Keratinocyte (primary cell): ENCODE measurements at regions not wholly inside any gene's neighbourhood (a gene's known extent, or its start where the extent isn't known, plus 50 kb on each side); places are given as distances from the start of the nearest gene placed in this dataset.

ENCODE experiments used
- DNase-seq: peaks from one replicate; pipeline ENCODE4 v3.0.0-alpha.2; 2011; ENCODE audit warnings: low read depth, missing footprints, low spot score
- FAIRE-seq: peaks from 2 replicates; lab custom pipeline; 2011; peaks lifted over from hg19 to GRCh38; lab: Jason Lieb, UNC
- H2AFZ ChIP-seq: 2 replicates; pipeline ENCODE4 v1.6.0; 2012; ENCODE audit warnings: low read length, control low read depth, inconsistent platforms; ENCODE audit not compliant: control insufficient read depth
- H3K27ac ChIP-seq: 2 replicates; pipeline ENCODE4 v1.5.1; 2011; ENCODE audit warnings: low read length; ENCODE audit not compliant: control insufficient read depth, insufficient read depth
- H3K27me3 ChIP-seq: 3 replicates; pipeline ENCODE4 v1.6.0; 2011; ENCODE audit warnings: low read length; ENCODE audit not compliant: control insufficient read depth, insufficient read depth; ENCODE audit errors: extremely low read depth
- H3K36me3 ChIP-seq, 2 experiments: 2 replicates in 1 of 2; 3 replicates in 1 of 2; pipeline ENCODE4 v1.5.1; 2011; ENCODE audit warnings: low read length in 2 of 2, mild to moderate bottlenecking in 1 of 2; ENCODE audit not compliant: control insufficient read depth in 2 of 2, insufficient read depth in 2 of 2; ENCODE audit errors: extremely low read depth in 1 of 2
- H3K4me1 ChIP-seq: 3 replicates; pipeline ENCODE4 v1.5.1; 2011; ENCODE audit warnings: low read length; ENCODE audit not compliant: control insufficient read depth, insufficient read depth; ENCODE audit errors: extremely low read depth
- H3K4me2 ChIP-seq: 3 replicates; pipeline ENCODE4 v1.6.0; 2011; ENCODE audit warnings: low read depth, low read length; ENCODE audit not compliant: control insufficient read depth, insufficient read depth; ENCODE audit errors: extremely low read depth
- H3K4me3 ChIP-seq, 3 experiments: fragments of 200-600 bp in 1 of 3; sonication (generic) in 1 of 3; 2 replicates in 2 of 3; 3 replicates in 1 of 3; pipeline ENCODE4 v1.5.1; 2011 to 2016; ENCODE audit warnings: low read length in 3 of 3, mild to moderate bottlenecking in 3 of 3, control low read depth in 2 of 3, inconsistent platforms in 1 of 3, low read depth in 1 of 3, mixed read lengths in 1 of 3, mixed run types in 1 of 3, moderate library complexity in 1 of 3; ENCODE audit not compliant: control insufficient read depth in 2 of 3, insufficient read depth in 2 of 3; ENCODE audit errors: extremely low read depth in 1 of 3
- H3K79me2 ChIP-seq: 2 replicates; pipeline ENCODE4 v1.6.0; 2012; ENCODE audit warnings: low read length; ENCODE audit not compliant: control insufficient read depth, insufficient read depth
- H3K9ac ChIP-seq: 3 replicates; pipeline ENCODE4 v1.6.0; 2011; ENCODE audit warnings: low read length; ENCODE audit not compliant: control insufficient read depth, insufficient read depth; ENCODE audit errors: extremely low read depth
- H3K9me1 ChIP-seq: 3 replicates; pipeline ENCODE4 v1.6.0; 2011; ENCODE audit warnings: low read length; ENCODE audit not compliant: control insufficient read depth, insufficient read depth; ENCODE audit errors: extremely low read depth
- H3K9me3 ChIP-seq: 2 replicates; pipeline ENCODE4 v1.5.1; 2012; ENCODE audit warnings: low read depth, low read length; ENCODE audit not compliant: control insufficient read depth
- H4K20me1 ChIP-seq: 3 replicates; pipeline ENCODE4 v1.6.0; 2011; ENCODE audit warnings: low read length; ENCODE audit not compliant: control insufficient read depth, insufficient read depth; ENCODE audit errors: extremely low read depth
- EZH2 ChIP-seq: IDR thresholded peaks from one replicate; pipeline ENCODE4 v1.6.1; 2012; ENCODE audit warnings: inconsistent platforms, mild to moderate bottlenecking, low read length, moderate library complexity
- dilution Hi-C: fragments of 300-500 bp; cut with MboI; formaldehyde crosslinking; loops from one replicate; pipeline ENCODE4 v1.7.0; 2020; ENCODE audit warnings: low sequenced_read_pairs; ENCODE audit not compliant: extremely low pct_ligation_motif_present
- TF ChIP-seq, protein P1 (sequence below), 3 experiments: IDR thresholded peaks in 1 of 3; conservative IDR thresholded peaks in 1 of 3; optimal IDR thresholded peaks in 1 of 3; 2 replicates in 2 of 3; 3 replicates in 1 of 3; pipeline versions ENCODE3 to v1.5.1; 2011; ENCODE audit warnings: low read length in 3 of 3, mild to moderate bottlenecking in 3 of 3, moderate library complexity in 2 of 3, control low read depth in 1 of 3, inconsistent platforms in 1 of 3; ENCODE audit not compliant: insufficient read depth in 2 of 3; ENCODE audit errors: extremely low read depth in 1 of 3

DNA sequence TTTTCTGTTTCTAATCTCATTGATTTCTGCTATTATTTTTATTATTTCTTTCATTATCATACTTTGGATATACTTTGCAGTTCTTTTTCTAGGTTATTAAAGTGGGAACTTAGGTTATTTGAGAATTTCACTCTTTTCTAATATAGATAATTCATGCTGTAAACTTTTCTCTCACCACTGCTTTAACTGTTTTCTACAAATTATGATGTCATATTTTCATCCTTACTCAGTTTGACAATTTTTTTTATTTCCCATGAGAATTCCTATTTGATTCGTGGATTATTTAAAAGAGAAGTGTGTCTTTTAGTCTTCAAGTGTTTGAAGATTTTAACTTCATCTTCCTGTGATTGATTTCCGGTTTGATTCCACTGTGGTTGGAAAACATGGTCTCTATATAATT, 336.8 kb upstream of the SALL1 start:
- no peaks in the 10 kb centered on the region for H3K36me3 ChIP-seq
- DNase-seq, result no peak
- H3K9me1 ChIP-seq, result no peaks in the 10 kb centered on the region
- no peak overlapping the region for H3K4me2 ChIP-seq
- H3K27me3 ChIP-seq, result no peaks in the 10 kb centered on the region
- no peaks in the 10 kb centered on the region for H4K20me1 ChIP-seq
- H3K4me1 ChIP-seq, result no peaks in the 10 kb centered on the region
- no peak overlapping the region for H3K27ac ChIP-seq
- no peak overlapping the region for H3K4me3 ChIP-seq
- H3K9me3 ChIP-seq, result no peaks in the 10 kb centered on the region
- TF ChIP-seq, protein P1, sequence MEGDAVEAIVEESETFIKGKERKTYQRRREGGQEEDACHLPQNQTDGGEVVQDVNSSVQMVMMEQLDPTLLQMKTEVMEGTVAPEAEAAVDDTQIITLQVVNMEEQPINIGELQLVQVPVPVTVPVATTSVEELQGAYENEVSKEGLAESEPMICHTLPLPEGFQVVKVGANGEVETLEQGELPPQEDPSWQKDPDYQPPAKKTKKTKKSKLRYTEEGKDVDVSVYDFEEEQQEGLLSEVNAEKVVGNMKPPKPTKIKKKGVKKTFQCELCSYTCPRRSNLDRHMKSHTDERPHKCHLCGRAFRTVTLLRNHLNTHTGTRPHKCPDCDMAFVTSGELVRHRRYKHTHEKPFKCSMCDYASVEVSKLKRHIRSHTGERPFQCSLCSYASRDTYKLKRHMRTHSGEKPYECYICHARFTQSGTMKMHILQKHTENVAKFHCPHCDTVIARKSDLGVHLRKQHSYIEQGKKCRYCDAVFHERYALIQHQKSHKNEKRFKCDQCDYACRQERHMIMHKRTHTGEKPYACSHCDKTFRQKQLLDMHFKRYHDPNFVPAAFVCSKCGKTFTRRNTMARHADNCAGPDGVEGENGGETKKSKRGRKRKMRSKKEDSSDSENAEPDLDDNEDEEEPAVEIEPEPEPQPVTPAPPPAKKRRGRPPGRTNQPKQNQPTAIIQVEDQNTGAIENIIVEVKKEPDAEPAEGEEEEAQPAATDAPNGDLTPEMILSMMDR (optimal IDR thresholded peaks at IDR 0.05 in 1 of 3, IDR thresholded peaks at IDR 0.05 in 1 of 3, conservative IDR thresholded peaks at IDR 0.05 in 1 of 3; ENCODE audit: extremely low read depth in 1 of 3, insufficient read depth in 2 of 3, low read length in 3 of 3), result no peak
- TF ChIP-seq EZH2, result no peak
- H3K79me2 ChIP-seq, result no peaks in the 10 kb centered on the region
- no peak for FAIRE-seq
- no peak overlapping the region for H3K9ac ChIP-seq
- no peak overlapping the region for H2AFZ ChIP-seq
- dilution Hi-C loops, result no loop called here

DNA sequence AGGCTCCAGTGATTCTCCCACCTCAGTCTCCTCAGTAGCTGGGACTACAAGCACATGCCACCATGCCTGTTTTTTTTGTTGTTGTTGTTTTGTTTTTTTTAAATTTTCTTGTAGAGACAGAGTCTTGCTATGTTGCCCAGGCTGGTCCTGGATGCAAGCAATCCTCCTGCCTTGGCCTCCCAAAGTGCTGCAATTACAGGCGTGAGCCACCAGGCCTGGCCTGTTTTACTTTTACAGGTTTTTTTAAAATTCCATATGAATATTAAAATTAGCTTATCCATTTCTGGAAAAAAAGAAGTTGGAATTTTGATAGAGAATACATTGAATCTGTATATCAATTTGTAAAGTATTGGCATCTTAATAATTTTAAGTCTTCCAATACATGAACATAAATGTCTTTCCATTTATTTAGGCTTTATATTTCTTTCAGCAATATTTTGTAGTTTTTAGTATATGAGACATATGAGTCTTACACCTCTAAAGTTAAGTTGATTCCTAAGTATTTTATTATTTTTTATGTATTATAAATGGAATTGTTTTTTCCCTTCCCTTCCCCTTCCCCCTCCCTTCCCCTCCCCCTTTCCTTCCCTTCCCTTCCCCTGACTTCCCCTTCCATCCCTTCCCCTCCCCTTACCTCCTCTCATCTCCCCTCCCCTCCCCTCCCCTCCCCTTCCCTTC, 323.5 kb upstream of the SALL1 start:
- Histone ChIP-seq H3K9ac (no peak overlapping the region), H3K4me2 (no peak overlapping the region), H3K4me3 (no peak overlapping the region), H4K20me1 (no peaks in the 10 kb centered on the region), H3K79me2 (no peaks in the 10 kb centered on the region), H3K9me1 (no peaks in the 10 kb centered on the region), H3K9me3 (no peaks in the 10 kb centered on the region), H3K4me1 (no peaks in the 10 kb centered on the region), H3K27ac (no peak overlapping the region), H3K36me3 (no peaks in the 10 kb centered on the region), H3K27me3 (no peaks in the 10 kb centered on the region), H2AFZ (no peak overlapping the region)
- dilution Hi-C loops, result no loop called here
- TF ChIP-seq, protein P1 (optimal IDR thresholded peaks at IDR 0.05 in 1 of 3, IDR thresholded peaks at IDR 0.05 in 1 of 3, conservative IDR thresholded peaks at IDR 0.05 in 1 of 3; ENCODE audit: extremely low read depth in 1 of 3, insufficient read depth in 2 of 3, low read length in 3 of 3), result no peak
- no peak for TF ChIP-seq EZH2
- DNase-seq, result no peak
- FAIRE-seq, result no peak
